ENCODE measurements at regions not wholly inside any gene's neighbourhood (a gene's known extent, or its start where the extent isn't known, plus 50 kb on each side); places are given as distances from the start of the nearest gene placed in this dataset.

GRCh38 chr4:124155239-124155638 lies 557.3 kb downstream of the ANKRD50 start:
- TF ChIP-seq EZH2phosphoT487 (IDR thresholded peaks at IDR 0.05; ENCODE audit: borderline replicate concordance, low read depth, low read length), result no peak
- TF ChIP-seq CTCF (conservative IDR thresholded peaks at IDR 0.05; ENCODE audit: low read length), result no peak
- ChIA-PET POLR2A (no interaction called here), CTCF (ENCODE audit: unreplicated experiment) (no interaction called here)
- Histone ChIP-seq H3K4me1 (ENCODE audit: insufficient read depth, low read length, poor library complexity, severe bottlenecking) (no peaks in the 10 kb centered on the region), H3K4me3 (ENCODE audit: low read depth, low read length, poor library complexity, severe bottlenecking) (no peak overlapping the region), H3K9me2 (ENCODE audit: insufficient read depth, low read length) (no peaks in the 10 kb centered on the region), H3K79me2 (ENCODE audit: insufficient read depth, low read depth, low read length) (no peaks in the 10 kb centered on the region), H4K20me1 (ENCODE audit: insufficient read depth, low read length) (no peaks in the 10 kb centered on the region), H3K4me2 (ENCODE audit: low read length) (no peak overlapping the region), H3K9me3 (ENCODE audit: low read length) (no peaks in the 10 kb centered on the region), H3K27ac (ENCODE audit: low read depth, low read length, poor library complexity, severe bottlenecking) (no peak overlapping the region), H3K36me3 (ENCODE audit: insufficient read depth, low read length) (no peaks in the 10 kb centered on the region), H2AFZ (ENCODE audit: low read length) (no peak overlapping the region)
- DNase-seq (ENCODE audit: low spot score), result no peak
- intact Hi-C loops (cut with micrococcal nuclease; ENCODE audit: unreplicated experiment), result no loop called here
- BruUV-seq (replicated peaks), result no TSS peak

GRCh38 chr4:124157396-124158083 lies 555.0 kb downstream of the ANKRD50 start:
- Histone ChIP-seq H3K4me2 (ENCODE audit: low read length) (no peak overlapping the region), H3K4me3 (ENCODE audit: low read depth, low read length, poor library complexity, severe bottlenecking) (no peak overlapping the region), H3K9me3 (ENCODE audit: low read length) (no peaks in the 10 kb centered on the region), H3K79me2 (ENCODE audit: insufficient read depth, low read depth, low read length) (no peaks in the 10 kb centered on the region), H3K4me1 (ENCODE audit: insufficient read depth, low read length, poor library complexity, severe bottlenecking) (no peaks in the 10 kb centered on the region), H3K9me2 (ENCODE audit: insufficient read depth, low read length) (no peaks in the 10 kb centered on the region), H3K27ac (ENCODE audit: low read depth, low read length, poor library complexity, severe bottlenecking) (no peak overlapping the region), H2AFZ (ENCODE audit: low read length) (no peak overlapping the region), H4K20me1 (ENCODE audit: insufficient read depth, low read length) (no peaks in the 10 kb centered on the region), H3K36me3 (ENCODE audit: insufficient read depth, low read length) (no peaks in the 10 kb centered on the region)
- intact Hi-C loops (cut with micrococcal nuclease; ENCODE audit: unreplicated experiment), result no loop called here
- no peak for DNase-seq (ENCODE audit: low spot score)
- POLR2A ChIA-PET, result interaction anchor here (0.7 kb wide), 1 partner anchor 11 kb away, joined by 3 read pairs; no protein-coding TSS in a partner anchor
- no TSS peak for BruUV-seq (replicated peaks)
- no peak for TF ChIP-seq CTCF (conservative IDR thresholded peaks at IDR 0.05; ENCODE audit: low read length)
- no peak for TF ChIP-seq EZH2phosphoT487 (IDR thresholded peaks at IDR 0.05; ENCODE audit: borderline replicate concordance, low read depth, low read length)
- CTCF ChIA-PET (ENCODE audit: unreplicated experiment), result no interaction called here

DNA sequence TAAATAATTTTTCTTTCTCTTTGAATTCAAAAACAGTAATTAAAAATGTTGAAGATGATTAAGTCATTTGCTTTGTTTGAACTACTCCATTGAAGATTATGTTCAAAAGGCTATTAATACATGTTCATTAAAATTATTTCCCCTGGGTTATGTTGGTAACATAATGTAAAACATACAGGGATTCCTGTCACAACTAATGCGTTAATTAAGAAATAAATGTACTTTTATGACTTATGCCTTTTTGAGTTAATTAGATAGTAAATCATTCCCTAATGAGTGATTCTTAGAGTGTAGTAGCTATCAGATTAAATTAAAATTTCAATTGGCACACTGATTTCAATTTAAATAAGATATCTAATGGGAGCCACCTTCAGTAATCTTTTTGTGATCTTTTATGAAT lies 549.1 kb downstream of the ANKRD50 start:
- DNase-seq (ENCODE audit: low spot score), result no peak
- no peak overlapping the region for H2AFZ ChIP-seq (ENCODE audit: low read length)
- no peaks in the 10 kb centered on the region for H4K20me1 ChIP-seq (ENCODE audit: insufficient read depth, low read length)
- BruUV-seq (replicated peaks), result no TSS peak
- POLR2A ChIA-PET, result interaction anchor here (0.7 kb wide), 1 partner anchor 11 kb away, joined by 3 read pairs; no protein-coding TSS in a partner anchor
- no peaks in the 10 kb centered on the region for H3K9me2 ChIP-seq (ENCODE audit: insufficient read depth, low read length)
- H3K79me2 ChIP-seq (ENCODE audit: insufficient read depth, low read depth, low read length), result no peaks in the 10 kb centered on the region
- H3K27ac ChIP-seq (ENCODE audit: low read depth, low read length, poor library complexity, severe bottlenecking), result no peak overlapping the region
- CTCF ChIA-PET (ENCODE audit: unreplicated experiment), result no interaction called here
- no peaks in the 10 kb centered on the region for H3K9me3 ChIP-seq (ENCODE audit: low read length)
- TF ChIP-seq EZH2phosphoT487 (IDR thresholded peaks at IDR 0.05; ENCODE audit: borderline replicate concordance, low read depth, low read length), result no peak
- TF ChIP-seq CTCF (conservative IDR thresholded peaks at IDR 0.05; ENCODE audit: low read length), result no peak
- H3K4me1 ChIP-seq (ENCODE audit: insufficient read depth, low read length, poor library complexity, severe bottlenecking), result no peaks in the 10 kb centered on the region
- H3K4me3 ChIP-seq (ENCODE audit: low read depth, low read length, poor library complexity, severe bottlenecking), result no peak overlapping the region
- H3K36me3 ChIP-seq (ENCODE audit: insufficient read depth, low read length), result no peaks in the 10 kb centered on the region
- no peak overlapping the region for H3K4me2 ChIP-seq (ENCODE audit: low read length)
- intact Hi-C loops (cut with micrococcal nuclease; ENCODE audit: unreplicated experiment), result no loop called here

All from OCI-LY7 (cell line).